ENCODE measurements at regions not wholly inside any gene's neighbourhood (a gene's known extent, or its start where the extent isn't known, plus 50 kb on each side); places are given as distances from the start of the nearest gene placed in this dataset.
"Not testable (repeated sequence)": the region's sequence is repeated elsewhere in the genome, so short reads cannot be mapped to it uniquely, and the experiment has no call there.

DNA sequence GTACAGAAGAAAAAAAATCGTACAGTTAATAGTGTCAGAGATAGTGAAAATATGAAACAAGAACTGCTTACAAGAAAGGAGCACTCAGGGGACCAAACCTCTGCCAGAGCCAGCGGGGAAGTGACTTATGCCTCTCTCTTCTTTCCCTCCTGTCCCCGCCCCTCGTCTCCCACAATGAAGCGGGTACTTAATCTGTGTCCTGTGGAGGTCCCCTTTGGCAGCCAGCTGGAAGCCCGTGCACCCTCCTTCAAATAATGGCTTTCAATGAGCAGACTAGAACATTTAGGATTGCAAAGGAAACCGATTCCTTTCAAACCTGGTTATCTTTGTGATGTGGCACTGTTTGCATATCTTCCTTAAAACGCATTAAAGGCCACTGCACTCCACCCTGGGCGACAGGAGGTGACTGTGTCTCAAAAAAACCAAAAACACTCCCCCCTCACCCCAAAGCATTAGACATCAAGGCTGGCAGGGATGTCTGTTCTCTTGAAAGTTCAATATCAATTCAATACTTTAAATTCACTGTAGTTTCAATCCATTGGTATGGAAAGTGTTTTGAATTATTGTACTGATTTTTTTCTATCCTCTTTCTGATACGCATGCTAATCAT is 51.7 kb downstream of the PPIAL4C start:
- peak; percentile 44 for DNase-seq

DNA sequence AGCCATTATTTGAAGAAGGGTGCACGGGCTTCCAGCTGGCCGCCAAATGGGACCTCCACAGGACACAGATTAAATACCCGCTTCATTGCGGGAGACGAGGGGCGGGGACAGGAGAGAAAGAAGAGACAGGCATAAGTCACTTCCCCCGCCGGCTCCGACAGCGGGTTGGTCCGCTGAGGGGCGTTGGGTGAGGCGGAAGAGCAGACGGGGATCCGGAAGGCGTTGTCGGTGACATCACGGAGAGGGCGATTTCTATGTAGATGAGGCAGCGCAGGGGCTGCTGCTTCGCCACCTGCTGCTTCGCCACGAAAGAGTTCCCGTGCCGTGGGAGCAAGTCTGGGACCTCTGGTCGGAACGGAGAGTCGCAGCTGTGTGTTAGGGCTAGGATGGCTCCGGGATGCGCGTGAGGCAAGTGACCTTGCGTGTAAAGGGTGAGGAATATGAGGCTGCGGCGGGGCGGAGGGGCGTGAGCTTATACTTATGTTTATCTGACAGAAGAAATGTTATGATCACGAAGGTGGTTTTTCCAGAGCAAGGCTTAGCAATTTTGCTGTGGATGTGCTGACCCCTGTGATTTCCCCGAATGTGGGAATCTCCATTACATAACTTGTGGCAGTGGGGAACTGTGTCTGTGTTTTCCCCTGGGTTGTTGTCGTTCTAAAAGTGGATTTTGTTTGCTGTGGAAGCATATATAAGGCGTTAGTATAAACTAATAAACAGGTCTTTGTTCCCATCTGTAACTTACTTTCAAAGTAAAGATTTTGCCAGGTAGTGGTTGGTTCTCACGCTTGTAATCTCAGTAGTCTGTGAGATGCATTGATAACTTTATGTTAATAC is 52.9 kb downstream of the PPIAL4C start:
- peak; percentile 100 for DNase-seq

GRCh38 chr1:149638481-149638880 is 54.8 kb downstream of the PPIAL4C start:
- not testable (repeated sequence) for DNase-seq

DNA sequence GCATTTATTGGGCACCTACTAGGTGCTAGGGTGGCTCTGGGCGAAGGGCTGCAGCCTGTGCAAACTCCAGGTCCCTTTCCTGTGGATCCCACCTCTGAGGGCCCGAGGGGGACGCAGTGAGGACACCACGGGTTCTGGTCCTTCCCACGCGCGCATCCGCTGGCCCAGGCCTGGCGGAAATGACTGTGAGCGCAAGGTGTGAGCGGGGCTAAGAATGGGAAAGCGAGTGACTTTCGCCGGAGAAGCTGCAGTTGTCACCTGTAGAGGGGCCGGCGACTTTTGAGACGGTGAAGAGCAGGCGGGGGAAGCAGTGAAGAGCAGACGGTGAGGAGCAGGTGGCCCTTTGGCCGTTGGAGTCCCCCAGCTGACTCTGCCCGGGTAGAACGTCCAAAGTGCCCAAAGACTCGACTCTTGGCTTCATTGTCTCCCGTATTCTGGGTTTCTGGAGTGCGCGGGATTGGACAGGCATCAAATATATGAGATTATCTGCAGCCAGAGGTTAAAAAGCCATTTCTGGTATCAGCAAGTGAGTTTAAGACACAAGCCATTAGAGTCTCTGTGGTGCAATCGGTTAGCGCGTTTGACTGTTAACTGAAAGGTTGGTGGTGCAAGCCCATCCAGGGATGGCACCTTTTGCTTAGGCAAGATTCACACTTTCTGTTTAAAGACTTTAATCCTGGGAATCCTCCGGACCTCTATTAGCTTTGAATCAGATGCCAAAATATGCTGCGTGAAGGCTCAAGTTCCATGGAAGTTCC is 55.4 kb downstream of the PPIAL4C start:
- DNase-seq: not testable (repeated sequence)

- DNase-seq: not testable (repeated sequence)
Observed at GRCh38 chr1:149641179-149641578, 57.5 kb downstream of the PPIAL4C start.

- DNase-seq: not testable (repeated sequence)
Observed at GRCh38 chr1:149644818-149645217, 61.2 kb downstream of the PPIAL4C start.

DNA sequence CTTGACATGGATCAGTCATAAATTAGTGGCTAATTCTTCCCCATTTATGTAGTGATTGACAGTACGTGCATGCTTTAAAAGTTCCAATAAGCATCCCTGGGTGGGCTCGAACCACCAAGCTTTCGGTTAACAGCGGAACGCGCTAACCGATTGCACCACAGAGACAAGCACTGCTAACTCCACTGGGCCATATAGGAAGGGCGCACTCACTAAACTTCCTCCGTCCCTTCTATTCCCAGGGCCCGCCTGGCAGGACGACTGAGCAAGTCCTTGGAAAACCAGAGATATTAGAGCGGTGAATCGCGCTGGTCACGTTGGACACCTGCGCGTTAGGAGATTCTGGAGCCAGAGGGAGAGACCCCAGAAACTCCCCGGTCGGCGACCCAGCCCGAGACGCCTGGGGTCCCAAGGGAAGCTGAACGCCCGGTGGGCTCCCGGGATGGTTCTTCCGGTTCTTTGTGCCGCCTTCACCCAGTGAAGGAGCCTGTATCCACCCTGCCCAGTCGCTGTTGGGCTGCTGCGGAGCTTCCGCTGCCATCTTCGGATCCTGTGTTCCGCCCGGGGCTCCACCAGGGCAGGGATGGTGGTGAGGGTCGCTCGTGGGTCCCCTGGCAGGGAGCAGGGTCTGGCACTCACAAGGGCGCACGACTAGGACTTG is 62.8 kb downstream of the PPIAL4C start:
- not testable (repeated sequence) for DNase-seq

DNA sequence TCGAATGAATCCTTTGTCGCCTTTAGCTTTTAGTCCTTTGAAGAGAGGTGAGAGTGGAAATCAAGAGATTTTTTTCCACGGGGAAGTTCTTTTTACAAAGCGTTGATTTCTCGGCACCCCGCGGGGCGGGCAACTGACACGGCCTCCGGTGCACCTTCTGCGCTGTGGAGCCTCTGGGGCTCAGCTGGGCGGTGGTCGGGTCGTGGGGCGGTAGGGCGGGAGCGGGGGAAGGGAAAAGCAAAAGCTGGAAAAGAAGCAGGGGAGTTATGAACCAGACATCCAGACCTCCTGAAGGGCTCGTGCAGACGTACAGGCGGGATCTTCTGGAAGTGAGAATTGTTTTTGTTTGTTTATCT is 63.3 kb downstream of the PPIAL4C start:
- not testable (repeated sequence) for DNase-seq

DNA sequence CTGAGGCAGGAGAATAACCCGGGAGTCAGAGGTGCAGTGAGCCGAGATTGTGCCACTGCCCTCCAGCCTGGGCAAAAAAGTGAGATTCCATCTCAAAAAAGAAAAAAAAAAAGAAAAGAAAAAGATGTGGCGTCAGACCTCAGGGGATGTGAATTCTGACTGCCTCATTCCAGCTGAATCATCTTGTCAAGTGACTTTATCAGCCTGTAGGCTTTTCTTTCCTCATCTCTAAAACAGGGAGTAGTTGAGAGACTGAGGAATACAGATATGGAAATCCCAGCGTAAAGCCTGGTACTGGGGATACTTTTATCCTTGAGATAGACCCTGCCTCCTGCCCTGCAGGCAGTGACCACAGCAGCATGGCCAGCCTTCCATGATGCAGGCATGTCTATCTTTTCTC is 74.1 kb downstream of the PPIAL4C start:
- DNase-seq: not testable (repeated sequence)

GRCh38 chr1:149658175-149658574 is 74.5 kb downstream of the PPIAL4C start:
- not testable (repeated sequence) for DNase-seq

DNA sequence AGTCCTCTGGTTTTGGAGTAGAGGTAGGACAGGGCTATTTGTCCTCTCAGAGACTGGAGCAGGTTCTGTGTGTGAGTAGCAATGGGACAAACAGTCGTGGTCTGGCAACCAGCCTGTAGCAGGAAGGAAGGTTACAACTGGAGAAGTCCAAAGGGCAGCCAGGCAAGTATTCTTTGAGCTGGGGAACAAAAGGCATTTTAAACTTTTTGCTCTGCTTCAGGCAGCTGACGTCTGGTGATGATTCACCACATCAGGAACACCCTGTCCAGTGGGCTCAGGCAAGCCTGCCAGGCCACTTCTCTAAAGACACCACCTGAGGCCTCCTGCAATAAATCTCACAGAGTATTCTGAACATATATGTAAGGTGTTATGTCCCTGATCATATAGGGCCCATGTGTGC is 81.0 kb downstream of the PPIAL4C start:
- not testable (repeated sequence) for DNase-seq

GRCh38 chr1:149665033-149665432 is 81.4 kb downstream of the PPIAL4C start:
- not testable (repeated sequence) for DNase-seq

DNA sequence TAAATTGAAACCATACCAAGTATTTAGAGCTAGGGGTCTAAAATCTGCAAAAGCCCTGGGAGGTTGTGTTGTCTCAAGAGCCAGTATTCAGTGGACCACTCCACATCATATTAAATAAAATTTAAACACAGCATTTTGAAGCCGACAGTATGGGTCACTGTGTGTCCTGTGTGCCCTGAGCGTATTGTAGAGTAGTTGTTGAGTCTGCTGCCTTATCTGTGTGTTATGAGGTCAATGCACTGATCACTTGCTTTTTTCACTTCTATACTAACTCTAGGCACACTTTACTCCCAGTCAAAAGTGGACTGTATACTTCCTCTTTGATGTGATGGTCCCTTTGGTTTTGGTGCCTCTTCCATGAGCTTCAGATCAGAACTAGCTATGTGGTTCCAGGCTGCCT is 81.9 kb downstream of the PPIAL4C start:
- not testable (repeated sequence) for DNase-seq

DNA sequence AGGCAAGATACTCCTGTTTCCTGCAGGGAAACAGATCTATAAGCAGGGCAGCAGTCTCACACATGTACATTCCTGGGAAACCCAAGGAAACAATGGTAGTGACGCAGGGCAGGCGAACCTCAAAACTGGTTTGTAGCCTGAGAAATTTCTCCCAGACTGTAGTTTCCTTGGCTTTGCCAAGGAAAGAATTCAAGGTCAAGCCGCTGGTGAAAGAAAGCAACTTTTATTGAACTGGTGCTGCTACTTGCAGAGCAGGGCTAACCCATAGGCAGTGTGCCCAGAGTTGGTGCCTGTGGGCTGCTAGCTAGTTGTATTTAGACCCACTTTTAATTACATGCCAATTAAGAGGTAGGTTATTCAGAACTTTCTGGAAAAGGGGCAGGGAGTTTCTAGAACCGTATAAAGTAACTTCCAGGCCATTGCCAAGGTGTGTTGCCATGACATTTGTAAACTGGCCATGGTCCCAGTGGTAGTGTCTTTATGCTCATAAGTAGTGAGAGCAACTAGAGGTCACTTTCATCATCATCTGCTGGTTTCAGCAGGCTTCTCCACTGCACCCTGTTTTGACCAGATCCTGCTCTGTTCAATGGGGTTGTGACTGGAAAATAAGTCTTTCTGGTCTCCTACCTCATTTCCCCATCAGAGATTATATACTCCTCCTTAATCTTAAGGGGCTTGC is 89.7 kb downstream of the PPIAL4C start:
- DNase-seq: not testable (repeated sequence)

- DNase-seq: not testable (repeated sequence)
Observed at GRCh38 chr1:149674921-149675320, 91.3 kb downstream of the PPIAL4C start.

GRCh38 chr1:149677359-149677758 is 93.7 kb downstream of the PPIAL4C start:
- DNase-seq: not testable (repeated sequence)

DNA sequence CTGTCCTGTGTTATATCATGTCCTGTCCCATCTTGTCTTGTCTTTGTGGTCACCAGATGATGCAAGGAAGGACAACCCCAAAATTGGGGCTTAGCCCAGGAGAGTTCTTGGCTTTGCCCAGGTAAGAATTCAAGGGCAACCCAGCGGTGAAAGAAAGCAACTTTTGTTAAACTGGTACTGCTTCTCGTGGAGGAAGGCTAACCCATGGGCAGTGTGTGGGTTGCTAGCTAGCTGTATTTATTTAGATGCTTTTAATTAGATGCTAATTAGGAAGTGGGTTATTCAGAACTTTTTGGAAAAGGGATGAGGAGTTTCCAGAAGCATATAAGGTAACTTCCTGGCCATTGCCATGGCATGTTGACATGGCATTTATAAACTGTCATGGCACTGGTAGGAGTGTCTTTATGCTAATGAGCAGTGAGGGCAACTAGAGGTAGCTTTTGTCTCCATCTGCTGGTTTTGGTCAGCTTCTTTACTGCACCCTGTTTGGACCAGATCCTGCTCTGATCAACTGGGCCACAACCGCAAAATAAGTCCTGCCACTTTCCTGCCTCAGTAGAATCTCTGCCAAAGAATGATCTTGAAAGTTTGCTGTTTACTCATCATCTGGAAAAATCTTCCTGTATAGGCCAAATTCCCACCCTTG is 95.8 kb upstream of the FCGR1A start:
- not testable (repeated sequence) for DNase-seq

DNA sequence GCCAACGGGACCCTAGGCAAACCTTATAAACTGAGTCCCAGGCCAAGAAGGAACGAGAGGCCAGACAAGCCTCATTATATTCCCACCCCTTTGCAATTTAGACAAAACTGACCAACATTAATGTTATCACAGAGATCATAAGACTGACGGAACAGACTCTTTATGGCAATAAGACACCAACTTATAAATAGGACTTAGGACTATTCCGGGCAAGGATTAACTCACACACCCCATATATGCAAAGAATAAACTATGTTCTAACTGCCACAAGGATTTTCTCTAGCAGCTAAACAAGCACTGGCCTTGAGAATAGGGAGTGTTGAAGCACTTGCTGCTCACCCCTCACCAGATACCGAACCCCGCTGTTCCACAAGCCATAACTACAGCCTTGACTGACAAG is 91.1 kb upstream of the FCGR1A start:
- DNase-seq: not testable (repeated sequence)

DNA sequence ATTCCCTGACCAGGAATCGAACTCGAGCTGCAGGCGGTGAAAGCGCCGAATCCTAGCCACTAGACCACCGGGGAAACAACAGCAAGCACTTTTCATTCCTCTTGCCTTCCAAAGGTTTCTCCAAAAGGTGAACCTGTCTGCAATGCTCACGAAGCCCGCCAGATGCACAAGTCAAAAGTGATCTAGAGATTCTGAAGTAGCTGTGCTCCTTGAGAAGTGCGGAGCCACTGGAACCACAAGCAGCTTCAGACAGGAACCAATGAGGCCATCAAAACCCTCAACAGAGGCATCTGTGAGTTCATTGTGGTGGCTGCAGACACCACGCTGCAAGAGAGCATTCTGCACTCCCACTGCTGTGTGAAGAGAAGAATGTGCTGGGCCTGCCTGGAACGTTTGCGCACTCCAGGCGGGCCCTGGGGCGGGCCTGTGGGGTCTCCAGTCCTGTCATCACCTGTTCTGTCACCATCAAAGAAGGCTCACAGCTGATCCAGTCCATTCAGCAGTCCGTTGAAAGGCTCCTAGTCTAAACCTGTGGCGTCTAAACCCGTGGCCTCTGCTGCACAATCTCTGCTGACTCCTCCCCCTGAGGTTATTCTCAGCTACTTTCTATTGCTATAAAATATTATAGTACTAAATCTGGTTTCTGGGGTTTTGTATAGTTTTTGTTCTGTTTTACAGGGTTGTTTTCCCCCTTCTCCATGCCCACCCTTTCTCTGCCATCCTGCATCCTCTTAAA is 89.5 kb upstream of the FCGR1A start:
- DNase-seq: not testable (repeated sequence)

DNA sequence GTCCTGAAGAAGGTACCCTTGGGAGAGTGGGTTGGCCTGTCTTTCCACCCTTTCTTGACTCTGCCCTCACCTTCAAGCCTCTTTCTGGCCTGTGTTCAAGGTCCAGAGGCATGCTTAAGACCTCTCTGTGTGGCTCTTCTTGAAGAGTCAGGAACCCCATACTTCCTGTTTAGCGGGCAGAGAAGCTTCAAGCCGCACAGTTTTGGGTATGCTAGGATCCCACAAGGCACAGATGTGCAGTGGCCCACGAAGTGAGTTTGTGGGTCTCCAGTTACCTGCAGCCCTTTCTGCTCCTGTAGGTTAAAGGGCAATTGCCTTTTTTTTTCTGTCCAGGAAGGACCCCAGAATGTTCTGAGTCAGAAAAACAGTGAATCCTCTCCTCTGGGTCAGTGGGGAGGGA is 87.4 kb upstream of the FCGR1A start:
- DNase-seq: not testable (repeated sequence)

DNA sequence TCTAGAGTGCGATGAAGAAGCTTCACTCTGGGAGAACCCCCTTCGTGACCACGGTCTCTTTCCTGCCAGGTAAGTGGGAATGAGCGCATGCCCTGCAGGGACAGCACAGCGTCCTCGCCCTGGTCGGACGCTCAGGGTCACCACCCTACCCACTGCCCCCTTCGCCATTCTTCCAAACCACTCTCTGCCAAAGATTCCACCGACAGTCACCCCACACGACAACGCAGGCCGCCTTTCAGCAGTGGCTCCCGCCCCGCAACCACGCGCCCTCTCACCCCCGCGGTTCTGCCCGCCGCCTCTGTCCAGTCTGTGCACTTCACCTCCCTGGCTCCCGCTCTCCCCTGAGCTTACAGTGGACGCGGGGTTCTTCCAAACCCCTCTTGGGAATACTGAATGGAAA is 82.3 kb upstream of the FCGR1A start:
- not testable (repeated sequence) for DNase-seq

All from SHP77 treated with DMSO at 0.1 percent for 48 hours (cell line).